ENCODE measurements at regions not wholly inside any gene's neighbourhood (a gene's known extent, or its start where the extent isn't known, plus 50 kb on each side); places are given as distances from the start of the nearest gene placed in this dataset.
A peak's percentile ranks its signal among the peaks of the same experiment; 100 is the strongest.
"Not testable (repeated sequence)": the region's sequence is repeated elsewhere in the genome, so short reads cannot be mapped to it uniquely, and the experiment has no call there.

DNA sequence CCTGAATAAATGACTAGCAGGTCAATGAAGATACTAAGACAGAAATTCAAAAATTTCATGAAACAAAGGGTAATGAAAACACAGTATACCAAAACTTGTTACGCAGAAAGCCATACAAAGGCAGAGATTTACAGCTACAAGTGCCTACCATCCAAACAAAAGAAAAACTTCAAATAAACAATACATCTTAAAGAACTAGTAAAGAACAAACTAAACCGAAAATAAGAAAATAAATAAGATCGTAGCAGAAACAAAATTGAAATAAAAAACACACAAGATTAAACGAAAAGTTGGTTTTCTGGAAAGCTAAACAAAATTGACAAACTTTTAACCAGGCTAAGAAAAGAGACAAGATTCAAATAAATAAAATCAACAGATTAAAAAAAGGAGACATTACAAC, 51.5 kb downstream of the VPREB1 start:
- H3K36me3 Mint-ChIP-seq; DNase-seq; H3K4me3 Mint-ChIP-seq; H3K27ac Mint-ChIP-seq; H3K9me3 Mint-ChIP-seq (ENCODE audit: low read depth); ATAC-seq; CTCF ChIA-PET; H3K27me3 Mint-ChIP-seq: not testable (repeated sequence)
- peaks cover 22% of the 10 kb centered on the region for H3K4me1 Mint-ChIP-seq

DNA sequence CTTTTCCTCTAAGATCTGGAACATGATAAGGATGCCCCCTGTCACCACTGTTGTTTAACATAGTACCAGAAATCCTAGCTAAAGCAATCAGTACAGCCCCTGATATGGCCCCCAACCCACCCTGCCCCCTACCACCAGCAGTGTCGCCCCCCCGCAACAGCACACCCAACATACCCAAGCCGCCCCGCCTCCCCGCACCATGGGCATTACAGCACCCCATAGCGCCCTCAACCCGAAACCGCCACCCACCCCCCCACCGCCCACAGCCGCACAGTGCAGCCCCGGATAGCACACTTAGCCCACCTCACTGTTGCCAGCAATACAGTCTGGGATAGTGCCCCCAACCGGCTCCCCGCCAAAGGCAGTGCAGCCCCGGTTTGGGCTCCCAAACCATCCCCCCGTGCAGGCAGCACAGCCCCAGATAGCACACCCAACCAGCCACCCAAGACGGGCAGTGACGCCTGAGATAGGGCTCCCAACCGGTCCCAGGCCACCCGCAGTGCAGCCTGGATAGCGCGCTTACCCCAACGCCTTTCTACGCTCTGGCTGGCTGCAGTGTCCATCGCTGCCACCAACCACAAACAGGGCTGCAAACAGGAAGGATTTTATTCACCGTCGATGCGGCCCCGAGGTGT, 52.7 kb downstream of the VPREB1 start:
- DNase-seq; H3K9me3 Mint-ChIP-seq (ENCODE audit: low read depth); ATAC-seq; H3K27me3 Mint-ChIP-seq; H3K36me3 Mint-ChIP-seq: not testable (repeated sequence)
- H3K27ac Mint-ChIP-seq, result peak overlapping the region; percentile 76
- CTCF ChIA-PET, result interaction anchor here (0.6 to 1.1 kb wide), 3 partner anchors 90 to 186 kb away, joined by 3 read pairs; no protein-coding TSS in a partner anchor
- H3K4me1 Mint-ChIP-seq, result peaks cover 24% of the 10 kb centered on the region
- H3K4me3 Mint-ChIP-seq, result peak overlapping the region; percentile 83

DNA sequence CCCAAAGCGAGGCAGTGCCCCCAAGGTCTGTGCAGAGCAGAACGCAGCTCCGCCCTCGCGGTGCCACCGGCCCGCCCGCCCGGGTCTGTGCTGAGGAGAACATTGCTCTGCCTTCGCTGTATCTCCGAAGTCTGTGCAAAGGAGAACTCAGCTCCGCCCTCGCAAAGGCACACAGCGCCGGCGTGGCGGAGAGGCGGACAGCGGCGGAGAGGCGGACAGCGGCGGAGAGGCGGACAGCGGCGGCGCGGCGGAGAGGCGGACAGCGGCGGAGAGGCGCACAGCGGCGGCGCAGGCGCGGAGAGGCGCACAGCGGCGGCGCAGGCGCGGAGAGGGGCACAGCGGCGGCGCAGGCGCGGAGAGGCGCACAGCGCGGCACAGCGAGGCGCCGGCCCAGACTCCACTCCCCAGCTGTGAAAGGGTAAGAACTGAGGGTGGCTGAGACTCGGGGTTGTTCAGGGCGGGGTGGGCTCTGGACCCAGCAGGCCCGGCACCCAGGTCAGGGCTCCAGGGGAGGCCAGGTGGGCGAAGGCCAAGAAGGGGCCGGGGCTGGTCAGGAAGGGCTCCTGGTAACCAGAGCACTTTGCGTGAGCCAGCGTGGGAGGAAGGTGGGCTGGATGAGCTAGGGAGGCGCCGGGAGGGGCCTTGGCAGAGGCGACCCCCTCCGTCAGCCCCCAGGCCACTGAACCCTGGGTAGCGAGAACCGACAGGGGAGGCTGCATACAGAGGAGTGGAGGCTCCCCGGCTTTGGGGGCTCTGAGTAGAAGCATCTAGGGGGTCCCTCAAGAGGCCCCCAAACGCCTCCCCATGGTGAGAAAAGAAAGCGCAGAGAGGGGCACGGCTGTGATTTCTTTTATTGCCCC, 53.4 kb downstream of the VPREB1 start:
- ATAC-seq, result peak; percentile 100
- CTCF ChIA-PET, result interaction anchor here (0.6 to 1.1 kb wide), 3 partner anchors 91 to 187 kb away, joined by 3 read pairs; no protein-coding TSS in a partner anchor
- Mint-ChIP-seq H3K4me3 (peak overlapping the region; percentile 83), H3K4me1 (peaks cover 25% of the 10 kb centered on the region), H3K27ac (peak overlapping the region; percentile 76)
- H3K36me3 Mint-ChIP-seq; H3K27me3 Mint-ChIP-seq; H3K9me3 Mint-ChIP-seq (ENCODE audit: low read depth): not testable (repeated sequence)
- DNase-seq, result peak; percentile 81

DNA sequence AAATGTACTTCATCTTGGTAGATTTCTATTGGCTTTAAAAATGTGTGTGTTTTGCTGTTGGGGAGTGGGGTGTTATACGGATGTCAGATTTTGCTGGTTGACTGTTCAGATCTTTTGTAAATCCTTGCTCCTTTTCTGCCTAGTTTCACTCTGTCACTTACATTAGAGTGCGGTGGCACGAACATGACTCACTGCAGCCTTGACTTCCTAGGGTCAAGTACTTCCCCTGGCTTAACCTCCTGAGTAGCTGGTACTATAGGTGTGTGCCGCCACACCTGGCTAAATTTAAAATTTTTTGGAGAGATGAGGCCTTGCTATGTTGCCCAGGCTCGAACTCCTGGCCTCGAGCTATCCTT, 54.0 kb downstream of the VPREB1 start:
- not testable (repeated sequence) for H3K36me3 Mint-ChIP-seq; DNase-seq; H3K27me3 Mint-ChIP-seq; ATAC-seq; H3K9me3 Mint-ChIP-seq (ENCODE audit: low read depth)
- Mint-ChIP-seq H3K27ac (peak overlapping the region; percentile 76), H3K4me3 (peak overlapping the region; percentile 83), H3K4me1 (peaks cover 25% of the 10 kb centered on the region)
- CTCF ChIA-PET, result interaction anchor here (1.0 to 1.1 kb wide), 2 partner anchors 97 to 188 kb away, joined by 3 read pairs; no protein-coding TSS in a partner anchor

DNA sequence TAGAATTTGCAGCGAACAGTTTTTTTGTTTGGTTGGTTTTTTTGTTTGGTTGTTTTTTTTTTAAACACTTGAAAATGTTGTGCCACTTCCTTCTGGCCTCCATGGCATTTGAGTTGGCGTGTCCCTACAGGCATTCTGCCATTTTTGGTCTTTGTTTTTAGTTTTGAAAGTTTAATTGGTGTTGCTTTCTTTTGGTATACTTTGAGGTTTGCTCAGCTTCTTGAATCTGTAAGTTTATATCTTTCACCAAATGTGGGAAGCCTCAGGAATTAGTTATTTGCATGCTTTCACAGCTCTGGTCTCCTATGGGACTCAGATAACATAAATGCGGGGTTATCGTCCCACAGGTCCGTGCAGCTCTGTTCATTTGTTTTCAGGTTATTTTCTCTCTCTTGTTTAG, 55.9 kb downstream of the VPREB1 start:
- H3K27ac Mint-ChIP-seq; H3K4me3 Mint-ChIP-seq; H3K9me3 Mint-ChIP-seq (ENCODE audit: low read depth); ATAC-seq; DNase-seq; H3K27me3 Mint-ChIP-seq; CTCF ChIA-PET: not testable (repeated sequence)
- Mint-ChIP-seq H3K36me3 (peaks cover 12% of the 10 kb centered on the region), H3K4me1 (peaks cover 28% of the 10 kb centered on the region)

DNA sequence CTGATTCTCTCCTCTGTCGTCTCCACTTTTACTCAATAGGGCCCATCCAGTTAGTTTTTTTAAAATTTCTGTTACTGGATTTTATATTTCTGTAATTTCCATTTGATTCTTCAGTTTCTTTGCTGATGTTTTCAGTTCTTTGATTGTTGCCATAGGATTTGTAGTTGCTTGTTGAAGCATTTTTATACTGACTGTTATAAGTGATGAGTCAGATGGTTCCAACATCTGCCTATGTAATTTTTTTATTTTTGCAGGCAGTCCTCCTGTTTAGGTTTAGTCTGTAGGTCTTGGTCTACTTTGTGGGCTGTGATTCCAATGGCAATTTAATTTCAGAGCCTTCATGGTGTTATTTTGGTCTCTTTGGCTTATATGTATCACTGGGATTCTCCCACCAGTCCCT, 56.4 kb downstream of the VPREB1 start:
- H3K4me3 Mint-ChIP-seq; ATAC-seq; CTCF ChIA-PET; H3K27ac Mint-ChIP-seq; H3K27me3 Mint-ChIP-seq; DNase-seq; H3K9me3 Mint-ChIP-seq (ENCODE audit: low read depth): not testable (repeated sequence)
- H3K4me1 Mint-ChIP-seq, result peaks cover 27% of the 10 kb centered on the region
- peaks cover 14% of the 10 kb centered on the region for H3K36me3 Mint-ChIP-seq

DNA sequence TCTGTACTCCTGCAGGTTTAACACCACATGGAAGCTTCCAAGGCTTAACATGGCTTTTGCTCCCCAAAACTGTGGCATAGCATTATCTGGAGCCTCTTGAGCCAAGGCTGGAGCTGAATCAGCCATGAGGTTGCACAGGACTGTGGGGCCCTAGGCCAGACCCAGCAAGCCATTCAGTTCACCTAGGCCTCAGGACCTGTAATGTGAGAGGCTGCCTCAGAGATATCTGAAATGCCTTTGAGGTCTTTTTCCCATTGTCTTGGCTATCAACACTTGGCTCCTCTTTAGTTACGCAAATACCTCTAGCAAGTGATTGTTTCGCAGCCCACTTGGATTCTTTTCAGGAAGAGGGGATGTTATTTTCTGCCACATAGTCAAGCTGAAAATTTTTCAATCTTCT, 72.0 kb downstream of the VPREB1 start:
- no peak for ATAC-seq
- no peaks in the 10 kb centered on the region for H3K27me3 Mint-ChIP-seq
- no peaks in the 10 kb centered on the region for H3K9me3 Mint-ChIP-seq (ENCODE audit: low read depth)
- no peak for DNase-seq
- CTCF ChIA-PET, result no interaction called here
- H3K4me3 Mint-ChIP-seq, result no peak overlapping the region
- H3K27ac Mint-ChIP-seq, result no peak overlapping the region
- H3K36me3 Mint-ChIP-seq, result peaks cover 13% of the 10 kb centered on the region
- H3K4me1 Mint-ChIP-seq, result no peaks in the 10 kb centered on the region

DNA sequence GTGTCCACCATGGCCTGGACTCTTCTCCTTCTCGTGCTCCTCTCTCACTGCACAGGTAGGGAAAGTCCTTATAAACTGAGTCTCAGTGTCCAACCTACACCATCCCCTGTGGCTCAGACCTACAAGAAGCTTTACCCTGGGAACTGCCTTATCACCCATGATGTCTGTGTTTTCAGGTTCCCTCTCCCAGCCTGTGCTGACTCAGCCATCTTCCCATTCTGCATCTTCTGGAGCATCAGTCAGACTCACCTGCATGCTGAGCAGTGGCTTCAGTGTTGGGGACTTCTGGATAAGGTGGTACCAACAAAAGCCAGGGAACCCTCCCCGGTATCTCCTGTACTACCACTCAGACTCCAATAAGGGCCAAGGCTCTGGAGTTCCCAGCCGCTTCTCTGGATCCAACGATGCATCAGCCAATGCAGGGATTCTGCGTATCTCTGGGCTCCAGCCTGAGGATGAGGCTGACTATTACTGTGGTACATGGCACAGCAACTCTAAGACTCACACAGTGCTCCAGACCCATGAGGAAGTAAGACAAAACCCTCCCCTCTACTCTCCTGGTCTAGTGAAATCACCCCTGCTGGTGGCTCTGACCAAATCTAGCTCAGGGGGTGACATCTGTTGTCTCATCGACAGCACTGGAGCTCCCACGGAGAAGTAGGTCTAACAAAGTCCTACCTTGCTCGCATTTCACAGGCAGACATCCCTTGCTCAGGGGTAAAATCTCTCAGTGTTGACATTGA, 74.3 kb downstream of the VPREB1 start:
- H3K27ac Mint-ChIP-seq, result no peak overlapping the region
- ATAC-seq, result no peak
- no peak for DNase-seq
- no peaks in the 10 kb centered on the region for H3K4me1 Mint-ChIP-seq
- H3K27me3 Mint-ChIP-seq, result no peaks in the 10 kb centered on the region
- H3K4me3 Mint-ChIP-seq, result no peak overlapping the region
- H3K36me3 Mint-ChIP-seq, result peaks cover 11% of the 10 kb centered on the region
- H3K9me3 Mint-ChIP-seq (ENCODE audit: low read depth), result no peaks in the 10 kb centered on the region
- CTCF ChIA-PET, result interaction anchor here (0.7 to 1.5 kb wide), 2 partner anchors 73 to 111 kb away, joined by 3 to 4 read pairs; no protein-coding TSS in a partner anchor

DNA sequence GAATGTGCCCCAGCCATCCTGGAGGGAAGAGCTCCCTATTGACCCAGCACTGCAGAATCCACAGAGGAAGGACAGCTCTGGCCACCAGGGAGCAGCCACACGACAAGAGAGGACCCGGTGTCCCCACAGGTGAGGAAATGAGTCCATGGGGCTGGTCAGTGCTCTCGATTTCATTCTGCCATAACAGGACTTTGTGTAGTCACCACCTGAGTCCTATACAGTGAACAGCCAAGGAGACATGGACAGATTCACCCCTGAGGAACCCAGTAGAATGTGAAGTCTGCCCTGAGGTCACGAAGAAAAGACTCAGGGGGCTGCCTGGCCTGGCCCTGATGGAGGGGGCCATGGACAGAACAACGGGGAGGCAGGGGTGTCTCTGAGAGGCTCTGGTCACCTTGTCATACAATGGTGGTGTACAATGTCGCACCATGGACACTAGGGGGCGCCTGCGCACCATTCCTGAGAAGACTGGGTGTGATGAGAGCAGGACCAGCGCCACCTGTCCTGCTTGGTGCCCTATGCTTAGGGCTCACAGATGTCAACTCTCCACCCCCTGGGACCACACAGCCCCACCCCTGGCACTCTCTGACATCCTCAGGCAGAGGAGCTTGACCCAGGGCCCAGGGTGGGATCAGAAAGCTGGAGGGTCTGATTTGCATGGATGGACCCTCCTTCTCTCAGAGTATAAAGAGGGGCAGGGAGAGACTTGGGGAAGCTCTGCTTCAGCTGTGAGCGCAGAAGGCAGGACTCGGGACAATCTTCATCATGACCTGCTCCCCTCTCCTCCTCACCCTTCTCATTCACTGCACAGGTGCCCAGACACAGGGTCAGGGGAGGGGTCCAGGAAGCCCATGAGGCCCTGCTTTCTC, 77.4 kb downstream of the VPREB1 start:
- CTCF ChIA-PET, result interaction anchor here (0.7 to 3.1 kb wide), 8 partner anchors 18 to 563 kb away, joined by 3 to 17 read pairs (median 4); no protein-coding TSS in a partner anchor
- H3K4me1 Mint-ChIP-seq; H3K27me3 Mint-ChIP-seq; H3K27ac Mint-ChIP-seq; H3K4me3 Mint-ChIP-seq; H3K9me3 Mint-ChIP-seq (ENCODE audit: low read depth); H3K36me3 Mint-ChIP-seq: not testable (repeated sequence)
- peak; percentile 97 for ATAC-seq
- peak; percentile 80 for DNase-seq

DNA sequence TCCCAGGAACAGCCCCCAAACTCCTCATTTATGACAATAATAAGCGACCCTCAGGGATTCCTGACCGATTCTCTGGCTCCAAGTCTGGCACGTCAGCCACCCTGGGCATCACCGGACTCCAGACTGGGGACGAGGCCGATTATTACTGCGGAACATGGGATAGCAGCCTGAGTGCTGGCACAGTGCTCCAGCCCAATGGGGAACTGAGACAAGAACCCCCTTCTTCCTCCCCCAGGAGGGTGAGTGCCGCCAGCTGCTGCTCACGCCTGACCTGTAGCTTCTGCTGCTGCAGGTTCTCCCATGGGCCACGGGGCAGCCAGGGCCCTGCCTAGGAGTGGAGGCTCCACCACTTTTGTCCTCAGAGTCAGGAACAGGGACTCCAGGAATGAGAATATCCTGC, 78.2 kb downstream of the VPREB1 start:
- no peak overlapping the region for H3K4me3 Mint-ChIP-seq
- H3K27ac Mint-ChIP-seq, result no peak overlapping the region
- no peaks in the 10 kb centered on the region for H3K36me3 Mint-ChIP-seq
- ATAC-seq, result no peak
- no peak for DNase-seq
- H3K4me1 Mint-ChIP-seq, result no peaks in the 10 kb centered on the region
- CTCF ChIA-PET, result interaction anchor here (0.9 to 3.1 kb wide), 4 partner anchors 18 to 116 kb away, joined by 3 to 17 read pairs (median 4); no protein-coding TSS in a partner anchor
- no peaks in the 10 kb centered on the region for H3K9me3 Mint-ChIP-seq (ENCODE audit: low read depth)
- peaks cover 4% of the 10 kb centered on the region for H3K27me3 Mint-ChIP-seq

DNA sequence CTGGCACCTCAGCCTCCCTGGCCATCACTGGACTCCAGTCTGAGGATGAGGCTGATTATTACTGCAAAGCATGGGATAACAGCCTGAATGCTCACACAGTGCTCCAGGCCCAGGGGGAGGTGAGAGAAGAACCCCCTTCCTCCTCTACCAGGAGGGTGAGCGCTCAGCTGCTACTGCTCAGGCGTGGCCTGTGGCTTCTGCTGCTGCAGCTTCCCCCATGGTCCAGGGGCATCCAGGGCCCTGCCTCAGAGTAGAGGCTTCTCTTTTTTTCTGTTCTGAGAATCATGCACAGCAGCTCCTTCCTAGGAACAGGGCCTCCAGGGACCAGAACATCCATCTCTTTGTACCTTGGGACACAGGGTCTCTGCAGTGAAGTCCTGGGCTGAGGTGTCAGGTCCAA, 83.1 kb downstream of the VPREB1 start:
- Mint-ChIP-seq H3K27ac (no peak overlapping the region), H3K36me3 (no peaks in the 10 kb centered on the region), H3K9me3 (ENCODE audit: low read depth) (no peaks in the 10 kb centered on the region), H3K4me3 (no peak overlapping the region), H3K27me3 (peaks cover 21% of the 10 kb centered on the region), H3K4me1 (peaks cover 5% of the 10 kb centered on the region)
- DNase-seq (no peak), ATAC-seq (no peak)
- CTCF ChIA-PET, result no interaction called here

DNA sequence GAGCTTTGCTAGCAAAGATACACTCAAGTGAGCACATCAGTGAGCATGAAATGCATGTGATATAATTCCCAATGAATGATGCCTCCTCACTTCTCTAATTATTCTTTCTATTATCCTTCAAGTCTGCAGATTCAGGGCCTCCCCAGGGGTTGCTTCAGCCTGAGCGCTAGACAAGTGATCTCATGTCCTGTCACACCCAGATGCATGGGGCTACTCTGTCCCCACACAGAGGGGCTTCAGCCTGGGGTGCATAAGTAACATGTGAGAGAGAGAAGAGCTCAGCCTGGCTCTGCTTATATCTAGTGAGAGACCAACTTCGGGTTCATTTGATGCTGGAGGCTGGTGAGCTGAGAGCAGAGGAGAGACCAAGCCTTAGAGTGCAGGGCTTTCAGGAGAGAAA, 85.2 kb downstream of the VPREB1 start:
- ATAC-seq (no peak), DNase-seq (no peak)
- H3K27ac Mint-ChIP-seq, result no peak overlapping the region
- H3K4me1 Mint-ChIP-seq, result peaks cover 5% of the 10 kb centered on the region
- CTCF ChIA-PET, result interaction anchor here (1.4 kb wide), 1 partner anchor 13 kb away, joined by 4 read pairs; no protein-coding TSS in a partner anchor
- H3K27me3 Mint-ChIP-seq, result peaks cover 41% of the 10 kb centered on the region
- no peaks in the 10 kb centered on the region for H3K9me3 Mint-ChIP-seq (ENCODE audit: low read depth)
- H3K36me3 Mint-ChIP-seq, result no peaks in the 10 kb centered on the region
- H3K4me3 Mint-ChIP-seq, result no peak overlapping the region

DNA sequence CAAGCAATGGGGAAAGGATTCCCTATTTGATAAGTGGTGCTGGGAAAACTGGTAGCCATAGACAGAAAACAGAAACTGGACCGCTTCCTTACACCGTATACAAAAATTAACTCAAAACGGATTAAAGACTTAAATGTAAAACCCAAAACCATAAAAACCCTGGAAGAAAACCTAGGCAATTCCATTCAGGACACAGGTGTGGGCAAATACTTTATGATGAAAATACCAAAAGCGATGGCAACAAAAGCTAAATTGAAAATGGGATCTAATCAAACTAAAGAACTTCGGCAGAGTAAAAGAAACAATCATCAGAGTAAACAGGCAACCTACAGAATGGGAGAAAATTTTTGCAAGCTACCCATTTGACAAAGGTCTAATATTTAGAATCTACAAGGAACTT, 91.1 kb downstream of the VPREB1 start:
- H3K4me1 Mint-ChIP-seq; ATAC-seq; DNase-seq; H3K9me3 Mint-ChIP-seq (ENCODE audit: low read depth); H3K27ac Mint-ChIP-seq; H3K36me3 Mint-ChIP-seq; CTCF ChIA-PET; H3K4me3 Mint-ChIP-seq: not testable (repeated sequence)
- H3K27me3 Mint-ChIP-seq, result peaks cover 76% of the 10 kb centered on the region
